ENCODE measurements at regions not wholly inside any gene's neighbourhood (a gene's known extent, or its start where the extent isn't known, plus 50 kb on each side); places are given as distances from the start of the nearest gene placed in this dataset.

DNA sequence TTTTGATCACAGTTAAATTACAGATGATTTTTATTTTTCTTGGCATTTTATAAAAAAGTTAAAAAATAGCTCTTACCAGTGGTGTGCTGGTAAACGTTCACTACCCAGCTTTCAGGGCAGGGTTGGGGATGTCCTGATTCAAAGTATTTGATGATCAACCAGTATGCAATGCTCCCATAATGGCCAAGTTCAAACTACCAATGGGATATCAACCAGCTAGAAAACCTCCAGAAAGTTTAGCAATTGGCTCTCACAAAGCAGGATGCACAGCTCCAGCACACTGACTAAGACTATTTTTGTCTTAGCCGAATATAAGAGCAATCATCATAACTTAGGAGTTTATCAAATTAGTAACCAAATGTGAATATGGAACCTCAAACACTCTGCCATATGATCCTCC lies 108.0 kb upstream of the PDE5A start (continued):
- TF ChIP-seq, protein P1, sequence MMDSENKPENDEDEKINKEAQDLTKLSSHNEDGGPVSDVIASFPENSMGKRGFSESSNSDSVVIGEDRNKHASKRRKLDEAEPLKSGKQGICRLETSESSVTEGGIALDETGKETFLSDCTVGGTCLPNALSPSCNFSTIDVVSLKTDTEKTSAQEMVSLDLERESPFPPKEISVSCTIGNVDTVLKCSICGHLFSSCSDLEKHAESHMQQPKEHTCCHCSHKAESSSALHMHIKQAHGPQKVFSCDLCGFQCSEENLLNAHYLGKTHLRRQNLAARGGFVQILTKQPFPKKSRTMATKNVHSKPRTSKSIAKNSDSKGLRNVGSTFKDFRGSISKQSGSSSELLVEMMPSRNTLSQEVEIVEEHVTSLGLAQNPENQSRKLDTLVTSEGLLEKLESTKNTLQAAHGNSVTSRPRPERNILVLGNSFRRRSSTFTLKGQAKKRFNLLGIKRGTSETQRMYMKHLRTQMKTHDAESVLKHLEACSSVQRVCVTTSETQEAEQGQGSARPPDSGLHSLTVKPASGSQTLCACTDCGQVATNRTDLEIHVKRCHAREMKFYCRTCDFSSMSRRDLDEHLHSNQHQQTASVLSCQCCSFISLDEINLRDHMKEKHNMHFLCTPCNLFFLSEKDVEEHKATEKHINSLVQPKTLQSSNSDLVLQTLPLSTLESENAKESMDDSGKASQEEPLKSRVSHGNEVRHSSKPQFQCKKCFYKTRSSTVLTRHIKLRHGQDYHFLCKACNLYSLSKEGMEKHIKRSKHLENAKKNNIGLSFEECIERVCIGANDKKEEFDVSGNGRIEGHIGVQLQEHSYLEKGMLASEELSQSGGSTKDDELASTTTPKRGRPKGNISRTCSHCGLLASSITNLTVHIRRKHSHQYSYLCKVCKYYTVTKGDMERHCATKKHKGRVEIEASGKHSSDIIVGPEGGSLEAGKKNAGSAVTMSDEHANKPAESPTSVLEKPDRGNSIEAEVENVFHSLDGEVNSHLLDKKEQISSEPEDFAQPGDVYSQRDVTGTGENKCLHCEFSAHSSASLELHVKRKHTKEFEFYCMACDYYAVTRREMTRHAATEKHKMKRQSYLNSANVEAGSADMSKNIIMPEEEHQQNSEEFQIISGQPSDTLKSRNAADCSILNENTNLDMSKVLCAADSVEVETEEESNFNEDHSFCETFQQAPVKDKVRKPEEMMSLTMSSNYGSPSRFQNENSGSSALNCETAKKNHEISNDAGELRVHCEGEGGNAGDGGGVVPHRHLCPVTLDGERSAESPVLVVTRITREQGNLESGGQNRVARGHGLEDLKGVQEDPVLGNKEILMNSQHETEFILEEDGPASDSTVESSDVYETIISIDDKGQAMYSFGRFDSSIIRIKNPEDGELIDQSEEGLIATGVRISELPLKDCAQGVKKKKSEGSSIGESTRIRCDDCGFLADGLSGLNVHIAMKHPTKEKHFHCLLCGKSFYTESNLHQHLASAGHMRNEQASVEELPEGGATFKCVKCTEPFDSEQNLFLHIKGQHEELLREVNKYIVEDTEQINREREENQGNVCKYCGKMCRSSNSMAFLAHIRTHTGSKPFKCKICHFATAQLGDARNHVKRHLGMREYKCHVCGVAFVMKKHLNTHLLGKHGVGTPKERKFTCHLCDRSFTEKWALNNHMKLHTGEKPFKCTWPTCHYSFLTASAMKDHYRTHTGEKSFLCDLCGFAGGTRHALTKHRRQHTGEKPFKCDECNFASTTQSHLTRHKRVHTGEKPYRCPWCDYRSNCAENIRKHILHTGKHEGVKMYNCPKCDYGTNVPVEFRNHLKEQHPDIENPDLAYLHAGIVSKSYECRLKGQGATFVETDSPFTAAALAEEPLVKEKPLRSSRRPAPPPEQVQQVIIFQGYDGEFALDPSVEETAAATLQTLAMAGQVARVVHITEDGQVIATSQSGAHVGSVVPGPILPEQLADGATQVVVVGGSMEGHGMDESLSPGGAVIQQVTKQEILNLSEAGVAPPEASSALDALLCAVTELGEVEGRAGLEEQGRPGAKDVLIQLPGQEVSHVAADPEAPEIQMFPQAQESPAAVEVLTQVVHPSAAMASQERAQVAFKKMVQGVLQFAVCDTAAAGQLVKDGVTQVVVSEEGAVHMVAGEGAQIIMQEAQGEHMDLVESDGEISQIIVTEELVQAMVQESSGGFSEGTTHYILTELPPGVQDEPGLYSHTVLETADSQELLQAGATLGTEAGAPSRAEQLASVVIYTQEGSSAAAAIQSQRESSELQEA (IDR thresholded peaks at IDR 0.05; ENCODE audit: low read depth), result no peak
- TF ChIP-seq FUS (optimal IDR thresholded peaks at IDR 0.05; ENCODE audit: low read depth, low read length) (no peak), NR4A1 (CRISPR knock-in tag; IDR thresholded peaks at IDR 0.05) (no peak), NR4A1 (tag; IDR thresholded peaks at IDR 0.05) (no peak), BCOR (IDR thresholded peaks at IDR 0.05) (no peak), GATAD2B (IDR thresholded peaks at IDR 0.05; ENCODE audit: borderline replicate concordance) (no peak)
- TF ChIP-seq, protein P2, sequence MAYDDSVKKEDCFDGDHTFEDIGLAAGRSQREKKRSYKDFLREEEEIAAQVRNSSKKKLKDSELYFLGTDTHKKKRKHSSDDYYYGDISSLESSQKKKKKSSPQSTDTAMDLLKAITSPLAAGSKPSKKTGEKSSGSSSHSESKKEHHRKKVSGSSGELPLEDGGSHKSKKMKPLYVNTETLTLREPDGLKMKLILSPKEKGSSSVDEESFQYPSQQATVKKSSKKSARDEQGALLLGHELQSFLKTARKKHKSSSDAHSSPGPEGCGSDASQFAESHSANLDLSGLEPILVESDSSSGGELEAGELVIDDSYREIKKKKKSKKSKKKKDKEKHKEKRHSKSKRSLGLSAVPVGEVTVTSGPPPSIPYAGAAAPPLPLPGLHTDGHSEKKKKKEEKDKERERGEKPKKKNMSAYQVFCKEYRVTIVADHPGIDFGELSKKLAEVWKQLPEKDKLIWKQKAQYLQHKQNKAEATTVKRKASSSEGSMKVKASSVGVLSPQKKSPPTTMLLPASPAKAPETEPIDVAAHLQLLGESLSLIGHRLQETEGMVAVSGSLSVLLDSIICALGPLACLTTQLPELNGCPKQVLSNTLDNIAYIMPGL (CRISPR knock-in tag; IDR thresholded peaks at IDR 0.05), result no peak
- TF ChIP-seq, protein P3, sequence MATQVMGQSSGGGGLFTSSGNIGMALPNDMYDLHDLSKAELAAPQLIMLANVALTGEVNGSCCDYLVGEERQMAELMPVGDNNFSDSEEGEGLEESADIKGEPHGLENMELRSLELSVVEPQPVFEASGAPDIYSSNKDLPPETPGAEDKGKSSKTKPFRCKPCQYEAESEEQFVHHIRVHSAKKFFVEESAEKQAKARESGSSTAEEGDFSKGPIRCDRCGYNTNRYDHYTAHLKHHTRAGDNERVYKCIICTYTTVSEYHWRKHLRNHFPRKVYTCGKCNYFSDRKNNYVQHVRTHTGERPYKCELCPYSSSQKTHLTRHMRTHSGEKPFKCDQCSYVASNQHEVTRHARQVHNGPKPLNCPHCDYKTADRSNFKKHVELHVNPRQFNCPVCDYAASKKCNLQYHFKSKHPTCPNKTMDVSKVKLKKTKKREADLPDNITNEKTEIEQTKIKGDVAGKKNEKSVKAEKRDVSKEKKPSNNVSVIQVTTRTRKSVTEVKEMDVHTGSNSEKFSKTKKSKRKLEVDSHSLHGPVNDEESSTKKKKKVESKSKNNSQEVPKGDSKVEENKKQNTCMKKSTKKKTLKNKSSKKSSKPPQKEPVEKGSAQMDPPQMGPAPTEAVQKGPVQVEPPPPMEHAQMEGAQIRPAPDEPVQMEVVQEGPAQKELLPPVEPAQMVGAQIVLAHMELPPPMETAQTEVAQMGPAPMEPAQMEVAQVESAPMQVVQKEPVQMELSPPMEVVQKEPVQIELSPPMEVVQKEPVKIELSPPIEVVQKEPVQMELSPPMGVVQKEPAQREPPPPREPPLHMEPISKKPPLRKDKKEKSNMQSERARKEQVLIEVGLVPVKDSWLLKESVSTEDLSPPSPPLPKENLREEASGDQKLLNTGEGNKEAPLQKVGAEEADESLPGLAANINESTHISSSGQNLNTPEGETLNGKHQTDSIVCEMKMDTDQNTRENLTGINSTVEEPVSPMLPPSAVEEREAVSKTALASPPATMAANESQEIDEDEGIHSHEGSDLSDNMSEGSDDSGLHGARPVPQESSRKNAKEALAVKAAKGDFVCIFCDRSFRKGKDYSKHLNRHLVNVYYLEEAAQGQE (IDR thresholded peaks at IDR 0.05; ENCODE audit: borderline replicate concordance), result no peak
- TF ChIP-seq, protein P3 (CRISPR knock-in tag; IDR thresholded peaks at IDR 0.05; ENCODE audit: low read depth), result no peak

Measured in K562 (cell line).